ENCODE measurements at regions not wholly inside any gene's neighbourhood (a gene's known extent, or its start where the extent isn't known, plus 50 kb on each side); places are given as distances from the start of the nearest gene placed in this dataset.

- TF ChIP-seq CTCF (conservative IDR thresholded peaks at IDR 0.05) (no peak), EZH2 (IDR thresholded peaks at IDR 0.05; ENCODE audit: low read depth) (no peak)
These were observed 52.6 kb upstream of the HS6ST1 start for GRCh38 chr2:128371248-128371630.
